HG03442 (cell line): ENCODE measurements at regions not wholly inside any gene's neighbourhood (a gene's known extent, or its start where the extent isn't known, plus 50 kb on each side); places are given as distances from the start of the nearest gene placed in this dataset.

Source experiments
- ATAC-seq: cut with Tn5 transposase; IDR thresholded peaks from one replicate; pipeline ENCODE4 v1.9.1; 2021; ENCODE audit warnings: mild to moderate bottlenecking, moderate library complexity; ENCODE audit not compliant: unreplicated experiment

GRCh38 chr9:84123648-84124406 lies 143.2 kb downstream of the RMI1 start:
- ATAC-seq: peak; percentile 96

GRCh38 chr9:84125046-84125445 lies 144.4 kb downstream of the RMI1 start:
- ATAC-seq: no peak

- no peak for ATAC-seq
Measured at GRCh38 chr9:84129529-84129928, 148.9 kb downstream of the RMI1 start.

GRCh38 chr9:84136119-84136868 lies 155.7 kb downstream of the RMI1 start:
- no peak for ATAC-seq

GRCh38 chr9:84137968-84138367 lies 157.4 kb downstream of the RMI1 start:
- no peak for ATAC-seq

- no peak for ATAC-seq
Measured at GRCh38 chr9:84138541-84138940, 157.9 kb downstream of the RMI1 start.

- no peak for ATAC-seq
Measured at GRCh38 chr9:84139296-84140070, 158.9 kb downstream of the RMI1 start.

- no peak for ATAC-seq
Measured at GRCh38 chr9:84140535-84141101, 160.0 kb downstream of the RMI1 start.

- ATAC-seq: no peak
Measured at GRCh38 chr9:84141741-84142370, 161.3 kb downstream of the RMI1 start.

- ATAC-seq: no peak
Measured at GRCh38 chr9:84145031-84145430, 164.4 kb downstream of the RMI1 start.

- no peak for ATAC-seq
Measured at GRCh38 chr9:84145780-84146179, 165.2 kb downstream of the RMI1 start.

- no peak for ATAC-seq
Measured at GRCh38 chr9:84146893-84147710, 166.5 kb downstream of the RMI1 start.

- ATAC-seq: no peak
Measured at GRCh38 chr9:84151236-84151635, 170.6 kb downstream of the RMI1 start.

- ATAC-seq: no peak
Measured at GRCh38 chr9:84151640-84152039, 171.0 kb downstream of the RMI1 start.

GRCh38 chr9:84152204-84152603 lies 171.6 kb downstream of the RMI1 start:
- no peak for ATAC-seq

GRCh38 chr9:84153885-84154284 lies 173.3 kb downstream of the RMI1 start:
- no peak for ATAC-seq

GRCh38 chr9:84154320-84154719 lies 173.7 kb downstream of the RMI1 start:
- ATAC-seq: no peak

GRCh38 chr9:84163052-84163650 lies 177.4 kb downstream of the SLC28A3 start:
- no peak for ATAC-seq

- ATAC-seq: no peak
Measured at GRCh38 chr9:84166891-84167290, 173.7 kb downstream of the SLC28A3 start.

- ATAC-seq: no peak
Measured at GRCh38 chr9:84169240-84169639, 171.3 kb downstream of the SLC28A3 start.
